IPS-15b (cell line): ENCODE measurements at regions not wholly inside any gene's neighbourhood (a gene's known extent, or its start where the extent isn't known, plus 50 kb on each side); places are given as distances from the start of the nearest gene placed in this dataset.

ENCODE experiments used
- H3K27me3 ChIP-seq: one replicate; pipeline ENCODE4 v1.6.1; 2013; ENCODE audit warnings: low read length; ENCODE audit not compliant: control insufficient read depth, insufficient read depth
- H3K36me3 ChIP-seq: one replicate; pipeline ENCODE4 v1.6.1; 2013; ENCODE audit warnings: low read length; ENCODE audit not compliant: control insufficient read depth, insufficient read depth
- H3K4me1 ChIP-seq: one replicate; pipeline ENCODE4 v1.6.1; 2013; ENCODE audit warnings: mild to moderate bottlenecking, low read length; ENCODE audit not compliant: control insufficient read depth, insufficient read depth
- H3K4me3 ChIP-seq: one replicate; pipeline ENCODE4 v1.5.1; 2013; ENCODE audit warnings: low read depth, low read length
- H3K9ac ChIP-seq: one replicate; pipeline ENCODE4 v1.6.1; 2013; ENCODE audit warnings: low read depth, mild to moderate bottlenecking, low read length
- H3K9me3 ChIP-seq: one replicate; pipeline ENCODE4 v1.6.1; 2013; ENCODE audit warnings: mild to moderate bottlenecking, low read length; ENCODE audit not compliant: control insufficient read depth, insufficient read depth

DNA sequence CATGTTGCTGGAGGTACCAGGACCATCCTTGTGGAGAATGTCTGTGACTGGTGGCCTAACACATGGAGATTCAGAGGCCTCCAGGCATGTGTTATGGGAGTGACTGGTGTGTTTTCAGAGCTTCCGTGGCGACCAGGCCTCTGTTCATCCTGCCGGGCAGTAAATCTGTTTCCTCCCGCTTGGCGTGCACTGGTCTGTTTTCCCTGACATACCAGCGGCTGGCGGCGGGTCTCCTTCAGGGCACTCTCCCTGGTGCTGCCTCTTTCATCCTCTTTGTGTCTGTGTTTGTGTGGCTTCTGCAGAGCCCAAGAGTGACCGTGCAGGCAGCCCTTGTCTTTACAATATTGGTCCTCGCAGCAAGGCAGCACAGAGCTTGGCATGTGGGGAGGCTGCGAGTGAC is 385.1 kb upstream of the MKI67 start:
- Histone ChIP-seq H3K36me3 (no peaks in the 10 kb centered on the region), H3K27me3 (no peaks in the 10 kb centered on the region), H3K9ac (no peak overlapping the region), H3K4me1 (no peaks in the 10 kb centered on the region), H3K9me3 (no peaks in the 10 kb centered on the region), H3K4me3 (no peak overlapping the region)

GRCh38 chr10:128512767-128513166 is 386.5 kb upstream of the MKI67 start:
- no peak overlapping the region for H3K4me3 ChIP-seq
- no peaks in the 10 kb centered on the region for H3K9me3 ChIP-seq
- no peak overlapping the region for H3K9ac ChIP-seq
- no peaks in the 10 kb centered on the region for H3K4me1 ChIP-seq
- no peaks in the 10 kb centered on the region for H3K27me3 ChIP-seq
- no peaks in the 10 kb centered on the region for H3K36me3 ChIP-seq

DNA sequence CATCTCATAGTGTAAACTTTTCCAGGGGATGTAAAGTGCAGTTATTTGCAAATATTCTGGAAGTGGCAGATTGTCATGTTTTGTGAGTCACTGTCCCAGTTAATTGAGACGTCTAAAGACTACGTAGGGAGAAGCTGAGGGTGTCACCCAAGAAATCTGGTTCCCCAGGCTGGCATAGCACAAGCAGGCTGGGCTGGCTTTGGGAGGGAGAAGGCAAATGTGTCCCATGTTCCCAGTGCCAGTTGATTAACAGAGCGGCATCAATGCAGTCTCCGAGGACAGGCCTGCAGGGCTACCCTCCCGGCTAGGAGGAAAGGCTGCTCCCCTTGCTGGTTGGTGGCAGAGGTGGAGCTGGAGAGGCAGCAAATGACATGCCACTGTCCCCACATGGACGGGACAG is 388.3 kb upstream of the MKI67 start:
- Histone ChIP-seq H3K27me3 (no peaks in the 10 kb centered on the region), H3K9me3 (no peaks in the 10 kb centered on the region), H3K4me1 (no peaks in the 10 kb centered on the region), H3K4me3 (no peak overlapping the region), H3K9ac (no peak overlapping the region), H3K36me3 (no peaks in the 10 kb centered on the region)

DNA sequence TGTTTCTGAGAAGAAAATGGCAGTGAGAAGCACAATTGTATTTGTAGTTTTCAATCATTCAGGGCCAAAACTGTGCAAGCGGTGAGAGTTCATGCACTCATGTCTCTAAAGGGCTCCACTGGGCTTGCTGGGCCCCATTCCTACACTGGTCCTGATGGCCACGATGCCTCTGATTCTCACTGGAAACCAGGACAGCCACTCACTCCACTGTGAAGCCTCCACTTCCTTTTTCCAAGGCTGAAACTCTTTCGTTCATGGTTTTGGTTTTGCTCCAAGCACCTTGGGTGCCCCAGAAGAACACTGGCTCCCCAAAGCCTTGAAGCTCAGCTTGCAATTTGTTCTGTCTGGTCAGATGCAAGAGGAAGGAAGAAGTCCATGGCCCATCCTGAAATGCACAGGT is 390.0 kb upstream of the MKI67 start:
- no peaks in the 10 kb centered on the region for H3K4me1 ChIP-seq
- H3K9me3 ChIP-seq = no peaks in the 10 kb centered on the region
- no peaks in the 10 kb centered on the region for H3K27me3 ChIP-seq

DNA sequence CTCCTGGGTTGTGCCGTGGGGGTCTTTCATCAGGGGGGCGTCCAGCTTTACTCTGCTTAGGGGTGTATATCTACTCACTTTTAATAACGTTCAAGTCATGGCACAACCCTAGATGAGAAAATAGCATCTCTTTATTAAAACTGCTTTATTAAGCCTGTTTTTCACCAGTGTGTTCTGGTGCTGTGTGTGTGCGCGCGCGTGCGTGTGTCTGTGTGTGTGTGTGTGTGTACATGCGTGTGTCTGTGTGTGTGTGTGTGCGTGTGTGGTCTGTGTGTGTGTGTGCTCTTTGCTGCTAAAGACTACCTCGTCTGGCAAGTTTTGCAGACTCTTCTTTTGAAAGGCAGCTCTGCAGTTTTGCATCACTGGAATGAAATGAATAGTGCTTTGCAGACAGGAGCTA is 390.9 kb upstream of the MKI67 start:
- no peak overlapping the region for H3K4me3 ChIP-seq
- no peak overlapping the region for H3K9ac ChIP-seq
- no peaks in the 10 kb centered on the region for H3K9me3 ChIP-seq
- H3K4me1 ChIP-seq = no peaks in the 10 kb centered on the region
- no peaks in the 10 kb centered on the region for H3K27me3 ChIP-seq
- H3K36me3 ChIP-seq = no peaks in the 10 kb centered on the region

More for the DNA sequence above, 390.0 kb upstream of the MKI67 start:
- no peaks in the 10 kb centered on the region for H3K36me3 ChIP-seq
- H3K4me3 ChIP-seq = no peak overlapping the region
- no peak overlapping the region for H3K9ac ChIP-seq

- no peak overlapping the region for H3K9ac ChIP-seq
- no peaks in the 10 kb centered on the region for H3K4me1 ChIP-seq
- H3K27me3 ChIP-seq = no peaks in the 10 kb centered on the region
- no peaks in the 10 kb centered on the region for H3K36me3 ChIP-seq
- no peaks in the 10 kb centered on the region for H3K9me3 ChIP-seq
- H3K4me3 ChIP-seq = no peak overlapping the region
Observed at GRCh38 chr10:128518000-128518399, 391.8 kb upstream of the MKI67 start.

GRCh38 chr10:128519581-128519980 is 393.4 kb upstream of the MKI67 start:
- Histone ChIP-seq H3K9ac (no peak overlapping the region), H3K4me3 (no peak overlapping the region), H3K9me3 (no peaks in the 10 kb centered on the region), H3K36me3 (no peaks in the 10 kb centered on the region), H3K27me3 (no peaks in the 10 kb centered on the region), H3K4me1 (no peaks in the 10 kb centered on the region)

- Histone ChIP-seq H3K4me3 (no peak overlapping the region), H3K27me3 (no peaks in the 10 kb centered on the region), H3K9ac (no peak overlapping the region), H3K36me3 (no peaks in the 10 kb centered on the region), H3K4me1 (no peaks in the 10 kb centered on the region), H3K9me3 (no peaks in the 10 kb centered on the region)
Observed at GRCh38 chr10:128520211-128520815, 394.1 kb upstream of the MKI67 start.

- Histone ChIP-seq H3K4me1 (peaks cover under 1% of the 10 kb centered on the region), H3K9ac (no peak overlapping the region), H3K27me3 (no peaks in the 10 kb centered on the region), H3K9me3 (no peaks in the 10 kb centered on the region), H3K36me3 (no peaks in the 10 kb centered on the region), H3K4me3 (no peak overlapping the region)
Observed at GRCh38 chr10:128522551-128523308, 396.5 kb upstream of the MKI67 start.

DNA sequence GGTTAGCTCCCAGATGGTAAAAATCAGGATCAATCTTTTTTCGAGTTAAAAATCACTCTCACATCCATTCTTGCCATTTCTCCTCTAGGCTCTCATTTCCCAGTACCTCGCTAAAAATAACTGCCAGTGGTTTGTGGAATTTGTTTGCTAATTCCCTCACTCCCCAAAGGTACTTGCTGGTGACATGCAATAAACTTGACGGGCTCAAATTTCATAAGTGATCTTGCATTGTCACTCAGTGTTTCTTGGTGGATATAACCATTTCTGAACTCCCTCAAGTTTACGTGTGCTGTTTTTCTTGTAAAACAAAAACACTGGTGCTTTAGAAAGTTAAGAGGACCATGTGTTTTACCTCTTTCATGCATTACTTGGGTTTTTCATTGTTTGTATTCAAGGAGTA is 399.2 kb upstream of the MKI67 start:
- Histone ChIP-seq H3K4me3 (no peak overlapping the region), H3K4me1 (peaks cover 4% of the 10 kb centered on the region), H3K27me3 (no peaks in the 10 kb centered on the region), H3K9me3 (no peaks in the 10 kb centered on the region), H3K9ac (no peak overlapping the region), H3K36me3 (no peaks in the 10 kb centered on the region)

DNA sequence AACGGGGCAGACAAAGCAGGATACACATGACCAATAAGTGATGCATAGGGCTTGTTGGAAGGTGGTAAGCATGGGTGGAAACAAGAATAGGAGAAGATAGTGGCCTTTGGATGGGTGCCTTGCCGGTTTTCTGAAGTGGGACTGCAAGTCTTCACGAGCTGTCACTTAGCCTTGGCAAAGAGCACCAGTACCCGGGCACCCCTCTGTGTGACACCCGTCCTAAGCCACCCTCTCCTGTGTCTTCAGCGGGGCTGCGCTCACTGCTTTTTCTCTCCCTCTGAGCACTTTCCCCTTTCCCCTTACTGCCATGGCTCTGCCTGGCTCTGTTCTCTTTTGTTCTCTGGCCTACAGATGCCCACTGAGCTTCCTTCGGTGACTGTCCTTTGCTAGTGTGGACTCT is 399.7 kb upstream of the MKI67 start:
- H3K9me3 ChIP-seq = no peaks in the 10 kb centered on the region
- no peak overlapping the region for H3K4me3 ChIP-seq
- peaks cover 4% of the 10 kb centered on the region for H3K4me1 ChIP-seq
- no peak overlapping the region for H3K9ac ChIP-seq
- H3K27me3 ChIP-seq = no peaks in the 10 kb centered on the region
- H3K36me3 ChIP-seq = no peaks in the 10 kb centered on the region

- H3K27me3 ChIP-seq = no peaks in the 10 kb centered on the region
- H3K4me1 ChIP-seq = peaks cover 4% of the 10 kb centered on the region
- H3K9ac ChIP-seq = no peak overlapping the region
- no peaks in the 10 kb centered on the region for H3K36me3 ChIP-seq
- no peaks in the 10 kb centered on the region for H3K9me3 ChIP-seq
- no peak overlapping the region for H3K4me3 ChIP-seq
Observed at GRCh38 chr10:128526791-128527375, 400.7 kb upstream of the MKI67 start.
